ENCODE measurements at regions not wholly inside any gene's neighbourhood (a gene's known extent, or its start where the extent isn't known, plus 50 kb on each side); places are given as distances from the start of the nearest gene placed in this dataset.

DNA sequence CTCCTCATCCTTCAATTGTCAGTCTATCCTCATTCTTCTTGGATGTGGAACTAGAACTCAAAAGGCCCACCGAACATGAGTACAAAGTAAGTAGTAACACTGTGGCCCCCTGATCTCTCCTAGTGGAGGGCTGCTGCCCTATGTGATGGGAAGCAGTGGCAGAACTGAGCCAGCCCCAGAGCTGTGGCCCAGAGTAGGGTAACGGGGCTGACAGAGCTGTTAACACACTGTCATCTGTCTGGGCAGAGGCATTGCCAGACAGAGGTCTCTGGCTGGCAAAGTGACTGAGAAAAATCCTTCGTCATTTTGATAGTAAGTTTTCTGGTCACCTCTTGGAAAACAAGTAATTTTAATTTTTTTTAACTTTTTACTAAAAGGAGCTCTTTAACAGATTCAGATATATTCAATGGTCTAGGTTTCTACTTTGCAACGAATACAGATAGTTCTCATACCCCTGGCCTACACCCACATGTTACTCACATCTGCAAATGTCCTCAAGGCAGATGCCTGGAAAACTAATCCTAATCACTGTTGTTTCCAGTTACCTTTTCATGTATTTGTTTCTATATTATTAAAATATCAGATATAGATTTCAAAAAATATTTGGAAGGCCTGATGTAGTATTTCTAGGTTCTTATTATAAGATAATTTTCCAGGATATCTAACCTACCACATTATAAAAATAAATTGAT lies 588.7 kb downstream of the CPS1 start:
- H3K4me1 ChIP-seq, result no peaks in the 10 kb centered on the region
- no peak overlapping the region for H3K4me3 ChIP-seq
- H3K9me3 ChIP-seq (replicated peaks), result no peaks in the 10 kb centered on the region
- H3K27ac ChIP-seq, result no peak overlapping the region
- H3K27me3 ChIP-seq, result no peaks in the 10 kb centered on the region
- H3K36me3 ChIP-seq, result no peaks in the 10 kb centered on the region
- no peak for DNase-seq

DNA sequence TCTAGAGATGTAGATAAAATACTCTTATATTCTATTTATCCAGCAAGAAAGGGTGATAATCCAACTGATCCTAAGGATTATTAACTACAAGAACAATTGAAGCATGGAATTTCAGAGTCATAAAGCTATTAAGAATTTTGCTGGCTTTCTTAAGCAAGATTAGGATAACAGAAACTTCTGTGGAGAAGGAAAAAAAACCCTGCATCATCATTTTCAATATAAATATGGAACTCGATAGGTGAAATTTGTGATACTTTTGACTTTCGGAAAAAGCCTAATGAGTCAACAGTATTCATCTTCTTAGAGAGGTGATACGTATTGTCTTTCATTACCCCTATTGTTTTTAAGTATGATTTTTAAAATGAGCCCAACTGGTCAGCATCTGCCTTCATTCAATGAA lies 593.3 kb downstream of the CPS1 start:
- DNase-seq, result no peak
- H3K4me3 ChIP-seq, result no peak overlapping the region
- no peaks in the 10 kb centered on the region for H3K36me3 ChIP-seq
- H3K9me3 ChIP-seq (replicated peaks), result no peaks in the 10 kb centered on the region
- H3K4me1 ChIP-seq, result peaks cover 4% of the 10 kb centered on the region
- no peak overlapping the region for H3K27ac ChIP-seq
- no peaks in the 10 kb centered on the region for H3K27me3 ChIP-seq

DNA sequence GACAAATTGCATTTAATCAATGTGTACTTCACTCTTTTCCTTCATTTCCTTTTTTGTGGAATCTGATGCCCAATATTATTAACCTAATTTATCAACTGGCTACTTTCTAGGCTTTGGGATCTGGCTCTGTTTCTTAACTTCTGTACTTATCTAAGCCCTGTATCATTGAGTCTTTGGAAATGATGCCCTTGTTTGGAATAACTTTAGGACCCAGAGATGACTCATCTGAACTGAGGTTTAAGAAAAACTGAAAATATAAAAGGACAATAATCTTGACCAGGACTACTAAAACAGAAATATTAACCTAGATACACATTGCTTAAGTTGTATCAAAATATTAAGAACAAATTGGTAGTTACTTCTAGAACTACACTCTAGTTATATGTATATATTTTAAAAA lies 600.8 kb downstream of the CPS1 start:
- Histone ChIP-seq H3K4me1 (peaks cover 5% of the 10 kb centered on the region; the same call in 1 of the 2 replicates), H3K27me3 (no peaks in the 10 kb centered on the region), H3K9me3 (replicated peaks) (no peaks in the 10 kb centered on the region), H3K36me3 (no peaks in the 10 kb centered on the region), H3K27ac (no peak overlapping the region), H3K4me3 (no peak overlapping the region)
- no peak for DNase-seq

DNA sequence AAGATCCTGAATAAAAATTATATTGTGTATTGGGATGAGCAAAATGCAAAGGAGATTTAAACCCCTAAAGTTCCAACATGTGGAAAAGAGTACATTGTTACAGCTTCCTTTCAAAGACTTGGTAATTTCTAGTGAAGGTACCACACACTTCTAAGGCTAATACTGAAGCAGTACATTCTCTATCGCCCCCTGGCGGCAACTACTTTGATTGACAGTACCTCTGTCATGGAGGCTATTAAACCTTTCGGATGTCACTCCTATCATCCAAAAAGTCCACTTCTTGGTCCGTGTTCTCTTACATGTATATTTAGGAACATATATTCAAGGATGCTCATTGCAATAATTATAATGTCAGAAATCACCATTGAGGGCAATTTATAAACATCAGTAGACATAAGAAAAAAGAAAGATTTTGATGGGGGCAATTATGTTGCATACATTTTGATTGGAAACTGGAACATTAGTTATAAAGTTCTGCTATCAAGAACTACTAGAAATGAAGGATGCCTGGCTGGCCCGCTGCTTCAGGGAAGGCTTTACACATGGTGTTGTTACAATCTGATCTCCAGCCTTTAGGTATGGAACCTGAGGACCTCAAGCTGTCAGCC lies 601.6 kb downstream of the CPS1 start:
- DNase-seq, result peak; percentile 57 to 76

DNA sequence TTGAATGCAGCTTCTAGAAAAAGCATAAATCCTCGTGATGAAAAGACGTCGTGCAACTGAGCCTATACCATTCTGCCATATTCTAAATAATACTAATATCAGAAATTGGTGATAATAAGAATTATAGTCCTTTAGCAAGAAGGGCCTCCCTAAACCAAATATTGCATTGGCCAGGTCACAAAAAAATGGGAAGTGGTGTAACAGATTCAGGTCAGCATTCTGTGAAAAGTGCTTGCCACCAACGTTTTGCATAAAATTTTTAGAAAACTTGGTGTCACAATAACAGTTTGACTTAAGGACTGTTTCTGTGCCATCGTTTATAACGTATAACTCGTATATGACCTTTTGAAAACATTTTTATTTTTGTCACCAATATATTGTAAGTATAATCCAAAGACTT lies 603.6 kb downstream of the CPS1 start:
- Histone ChIP-seq H3K4me3 (no peak overlapping the region), H3K27me3 (no peaks in the 10 kb centered on the region), H3K4me1 (0 out of 2 replicates have a peak, but pooled peaks cover 5% of the 10 kb centered on the region), H3K9me3 (replicated peaks) (no peaks in the 10 kb centered on the region), H3K27ac (no peak overlapping the region), H3K36me3 (no peaks in the 10 kb centered on the region)
- no peak for DNase-seq

More for the DNA sequence above, 601.6 kb downstream of the CPS1 start:
- no peak overlapping the region for H3K27ac ChIP-seq
- no peaks in the 10 kb centered on the region for H3K9me3 ChIP-seq (replicated peaks)
- H3K4me3 ChIP-seq, result no peak overlapping the region
- no peaks in the 10 kb centered on the region for H3K27me3 ChIP-seq
- no peaks in the 10 kb centered on the region for H3K36me3 ChIP-seq
- 0 out of 2 replicates have a peak, but pooled peaks cover 5% of the 10 kb centered on the region for H3K4me1 ChIP-seq

DNA sequence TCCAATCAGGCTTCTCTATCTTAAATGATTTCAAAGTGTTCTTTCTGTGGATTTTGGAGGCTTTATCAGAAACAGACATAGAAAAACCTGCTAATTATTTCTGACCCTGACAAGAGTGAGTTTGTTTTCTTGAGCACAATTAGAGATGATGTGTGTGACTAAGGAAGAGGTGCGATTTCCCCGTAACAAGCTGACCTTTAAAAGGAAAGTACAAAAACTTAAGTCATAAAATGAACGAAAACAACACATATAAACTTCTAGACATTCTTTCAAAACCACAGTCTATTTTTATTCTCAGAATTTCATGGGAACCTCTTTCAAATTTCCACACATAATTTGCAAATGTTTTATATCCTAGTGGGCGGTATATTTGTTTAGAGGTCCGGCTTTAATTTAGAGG lies 604.8 kb downstream of the CPS1 start:
- no peaks in the 10 kb centered on the region for H3K36me3 ChIP-seq
- no peaks in the 10 kb centered on the region for H3K9me3 ChIP-seq (replicated peaks)
- H3K4me3 ChIP-seq, result peak overlapping the region; percentile 49
- no peaks in the 10 kb centered on the region for H3K27me3 ChIP-seq
- DNase-seq, result peak in 1 of 2 experiments; percentile 43
- peak overlapping the region; percentile 65 for H3K27ac ChIP-seq
- 0 out of 2 replicates have a peak, but pooled peaks cover 5% of the 10 kb centered on the region for H3K4me1 ChIP-seq

DNA sequence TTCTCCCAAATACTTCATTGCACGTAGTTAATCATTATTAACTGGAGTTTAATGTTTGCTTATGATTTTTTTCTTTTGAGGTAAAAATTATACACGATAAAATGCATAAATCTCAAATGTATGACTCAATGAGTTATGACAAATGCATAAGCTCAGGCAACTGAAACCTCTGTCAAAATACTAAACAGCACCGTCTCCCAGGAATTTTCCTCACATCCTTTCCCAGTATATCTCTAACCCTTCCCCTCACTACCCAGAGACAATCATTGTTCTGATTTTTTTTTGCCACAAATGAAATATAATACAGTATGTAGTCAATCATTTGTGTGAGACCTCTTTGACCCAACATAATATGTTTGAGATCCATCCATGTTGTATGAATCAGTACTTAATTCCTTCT lies 606.5 kb downstream of the CPS1 start:
- H3K27me3 ChIP-seq, result no peaks in the 10 kb centered on the region
- H3K27ac ChIP-seq, result no peak overlapping the region
- H3K4me3 ChIP-seq, result no peak overlapping the region
- no peaks in the 10 kb centered on the region for H3K36me3 ChIP-seq
- DNase-seq, result no peak
- no peaks in the 10 kb centered on the region for H3K9me3 ChIP-seq (replicated peaks)
- H3K4me1 ChIP-seq, result 0 out of 2 replicates have a peak, but pooled peaks cover 5% of the 10 kb centered on the region

DNA sequence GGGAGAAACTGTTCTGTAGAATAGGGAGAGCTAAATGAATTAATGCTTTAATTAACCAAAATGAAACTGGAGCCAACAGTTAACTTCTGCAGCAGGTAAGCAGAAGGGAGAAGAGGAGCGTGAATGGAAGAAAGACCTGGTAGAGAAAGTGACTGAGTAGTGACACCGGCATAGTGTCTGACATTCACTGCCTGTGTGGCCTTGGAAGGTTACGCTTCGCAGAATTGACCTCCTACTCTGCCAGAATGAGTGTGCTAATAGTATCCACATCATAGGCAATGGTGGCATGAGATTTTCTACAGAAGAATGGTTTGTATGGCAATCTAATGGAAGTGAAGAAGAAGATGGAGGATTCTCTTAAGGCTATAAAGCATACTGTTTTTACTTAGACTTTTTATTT lies 614.4 kb downstream of the CPS1 start:
- Histone ChIP-seq H3K36me3 (no peaks in the 10 kb centered on the region), H3K27ac (no peak overlapping the region), H3K4me1 (no peaks in the 10 kb centered on the region), H3K9me3 (replicated peaks) (no peaks in the 10 kb centered on the region), H3K4me3 (no peak overlapping the region), H3K27me3 (no peaks in the 10 kb centered on the region)
- no peak for DNase-seq

DNA sequence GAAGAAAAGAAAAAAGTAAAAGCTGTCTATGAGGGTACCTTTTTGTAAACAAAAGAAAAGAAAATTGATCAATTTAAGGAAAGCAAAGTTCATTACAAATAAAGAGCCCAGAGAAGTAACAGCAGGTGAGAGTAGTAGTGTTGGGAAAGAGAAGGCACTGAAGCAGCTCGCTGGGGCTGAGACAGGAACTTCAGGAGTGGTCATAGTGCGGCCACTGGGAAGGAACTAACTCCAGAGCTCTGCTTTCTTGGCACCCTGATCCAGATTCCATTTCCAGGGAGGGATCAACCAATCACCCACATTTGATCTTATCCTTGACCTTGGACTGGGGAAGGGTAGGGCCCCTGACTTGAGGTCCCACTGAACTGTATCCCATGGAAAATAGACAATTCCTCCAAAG lies 617.6 kb downstream of the CPS1 start:
- H3K27me3 ChIP-seq, result no peaks in the 10 kb centered on the region
- H3K4me3 ChIP-seq, result no peak overlapping the region
- no peak for DNase-seq
- H3K36me3 ChIP-seq, result no peaks in the 10 kb centered on the region
- H3K9me3 ChIP-seq (replicated peaks), result no peaks in the 10 kb centered on the region
- H3K27ac ChIP-seq, result no peak overlapping the region
- no peaks in the 10 kb centered on the region for H3K4me1 ChIP-seq

DNA sequence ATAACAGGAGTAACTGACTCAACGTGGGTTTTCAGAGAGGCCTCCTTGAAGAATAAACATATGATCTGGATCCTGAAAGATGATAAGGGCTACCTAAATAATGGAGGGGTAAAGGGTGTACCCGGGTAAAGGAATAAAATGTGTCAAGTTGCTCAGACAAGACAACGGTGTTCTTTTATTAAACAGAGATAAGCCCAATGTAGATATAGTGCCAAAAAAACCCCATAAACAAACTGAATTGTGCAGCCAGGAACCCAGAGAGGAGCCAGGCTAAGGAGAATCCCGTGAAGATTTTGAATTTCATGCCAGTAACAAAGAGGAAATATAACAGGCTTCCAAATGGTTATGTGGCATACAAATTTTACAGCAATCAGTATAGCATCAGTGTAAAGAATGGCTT lies 618.2 kb downstream of the CPS1 start:
- Histone ChIP-seq H3K9me3 (replicated peaks) (no peaks in the 10 kb centered on the region), H3K27me3 (no peaks in the 10 kb centered on the region), H3K36me3 (no peaks in the 10 kb centered on the region), H3K27ac (no peak overlapping the region), H3K4me3 (no peak overlapping the region), H3K4me1 (no peaks in the 10 kb centered on the region)
- no peak for DNase-seq

DNA sequence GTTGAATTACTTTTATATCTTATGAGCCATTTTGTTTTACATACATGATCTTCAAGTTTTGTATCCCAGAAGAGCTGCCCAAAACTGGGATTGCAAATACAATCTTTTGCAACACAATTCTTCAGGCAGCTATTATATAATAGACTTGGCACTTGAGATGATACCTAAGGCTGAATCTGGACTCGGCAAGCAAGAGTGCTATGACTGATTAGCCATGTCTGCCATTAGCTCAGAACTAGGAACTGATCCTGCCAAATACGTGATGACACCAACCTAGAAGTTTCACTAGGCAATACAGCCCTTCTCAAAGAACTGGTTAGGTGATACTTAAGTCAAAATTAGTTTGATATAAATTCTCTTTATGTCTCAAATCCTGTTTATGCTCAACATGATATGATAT lies 619.6 kb downstream of the CPS1 start:
- Histone ChIP-seq H3K9me3 (replicated peaks) (no peaks in the 10 kb centered on the region), H3K36me3 (no peaks in the 10 kb centered on the region), H3K4me1 (peaks cover 6% of the 10 kb centered on the region), H3K27me3 (no peaks in the 10 kb centered on the region), H3K4me3 (no peak overlapping the region), H3K27ac (no peak overlapping the region)
- DNase-seq, result no peak

DNA sequence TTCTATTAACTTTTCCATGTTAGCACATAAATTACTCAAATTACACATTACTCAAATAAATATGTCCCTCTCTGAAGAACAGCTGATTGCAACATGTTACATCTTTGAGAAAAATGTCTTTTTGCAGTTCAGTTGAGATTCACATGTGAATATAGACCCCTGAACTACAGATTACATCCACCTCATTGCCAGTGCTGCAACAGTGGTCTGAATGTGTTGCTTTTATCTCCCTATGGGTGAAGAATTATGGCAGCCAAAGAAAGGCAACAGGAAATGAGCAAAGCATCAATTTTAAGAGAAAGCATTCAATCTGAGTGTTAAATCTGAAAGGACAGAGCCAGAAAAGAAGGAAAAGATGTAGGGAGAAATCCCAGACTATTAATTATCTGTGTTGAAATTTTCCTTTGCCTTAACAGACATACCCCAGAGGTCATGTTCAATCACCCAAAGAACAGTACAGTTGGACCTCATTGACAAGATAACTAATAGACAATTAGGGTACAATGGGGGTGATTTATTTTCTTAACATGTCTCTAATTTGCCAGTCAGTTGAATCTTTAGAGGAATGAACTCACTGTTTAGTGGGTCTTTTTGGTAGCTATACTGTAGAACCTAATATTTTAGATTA lies 620.2 kb downstream of the CPS1 start:
- DNase-seq, result no peak

DNA sequence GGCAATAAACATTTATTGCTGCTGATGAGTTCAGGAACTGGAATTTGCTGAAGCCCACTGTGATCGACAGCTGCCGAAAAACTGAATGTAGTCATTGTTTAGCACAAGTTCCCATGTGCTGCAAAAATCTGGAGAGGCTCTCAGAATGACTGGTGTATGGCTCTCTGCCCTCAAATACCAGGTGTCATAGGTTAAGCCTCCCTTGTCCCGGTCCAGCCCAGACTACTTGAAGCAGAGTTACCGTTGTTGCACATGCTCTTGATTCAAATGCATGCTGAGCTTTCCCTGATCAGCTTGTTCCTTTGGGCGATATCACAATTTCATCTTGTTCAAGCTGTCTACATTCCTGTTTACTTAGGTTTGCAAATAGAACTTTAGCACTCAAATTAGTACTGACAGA lies 625.2 kb downstream of the CPS1 start:
- DNase-seq, result peak; percentile 51 to 68
- Histone ChIP-seq H3K27ac (peak overlapping the region; percentile 74), H3K36me3 (no peaks in the 10 kb centered on the region), H3K4me1 (peaks cover 18% of the 10 kb centered on the region), H3K9me3 (replicated peaks) (no peaks in the 10 kb centered on the region), H3K27me3 (no peaks in the 10 kb centered on the region), H3K4me3 (no peak overlapping the region)

More for the DNA sequence above, 620.2 kb downstream of the CPS1 start:
- Histone ChIP-seq H3K36me3 (no peaks in the 10 kb centered on the region), H3K9me3 (replicated peaks) (no peaks in the 10 kb centered on the region), H3K27me3 (no peaks in the 10 kb centered on the region), H3K27ac (no peak overlapping the region), H3K4me1 (peaks cover 12% of the 10 kb centered on the region), H3K4me3 (no peak overlapping the region)

DNA sequence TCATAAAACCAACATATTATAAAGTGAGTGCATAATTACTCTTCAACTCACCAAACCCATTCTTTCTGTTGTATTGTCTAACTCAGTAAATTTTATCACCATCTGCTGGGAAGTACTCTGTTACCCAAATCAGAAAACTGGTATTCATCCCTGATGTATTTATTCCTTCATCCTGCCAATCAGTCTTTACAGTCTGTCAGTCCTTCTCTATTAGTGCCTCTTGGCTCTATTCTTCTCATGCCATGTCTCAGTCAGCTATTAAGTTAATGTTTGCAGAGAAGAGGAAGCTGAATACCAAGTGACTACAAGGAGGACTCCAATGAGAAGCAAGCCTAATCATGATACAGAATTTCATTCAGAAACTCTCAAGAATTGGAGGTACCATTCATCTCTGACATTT lies 631.2 kb downstream of the CPS1 start:
- Histone ChIP-seq H3K4me3 (no peak overlapping the region), H3K27ac (no peak overlapping the region), H3K9me3 (replicated peaks) (no peaks in the 10 kb centered on the region), H3K27me3 (no peaks in the 10 kb centered on the region), H3K36me3 (no peaks in the 10 kb centered on the region), H3K4me1 (no peaks in the 10 kb centered on the region)
- DNase-seq, result no peak

DNA sequence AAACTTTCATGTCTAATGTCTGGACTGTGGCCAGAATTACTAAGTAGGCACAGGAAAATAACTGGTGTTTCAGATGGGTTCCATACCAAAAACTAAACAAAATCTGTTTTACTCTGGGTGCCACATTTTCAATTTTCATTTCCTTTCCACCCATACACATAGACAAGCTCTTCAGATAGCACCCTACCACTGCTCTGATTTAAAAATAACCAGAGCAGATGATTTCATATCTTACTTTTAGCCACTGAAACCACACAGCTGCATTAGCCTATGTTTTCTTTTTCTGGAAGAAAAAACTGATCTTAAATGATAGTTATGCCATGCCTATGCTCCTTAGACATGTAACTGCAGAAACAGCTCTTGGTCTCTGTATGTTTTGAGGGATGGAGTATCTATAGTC lies 647.6 kb downstream of the CPS1 start:
- no peaks in the 10 kb centered on the region for H3K36me3 ChIP-seq
- H3K27ac ChIP-seq, result no peak overlapping the region
- no peak overlapping the region for H3K4me3 ChIP-seq
- no peaks in the 10 kb centered on the region for H3K9me3 ChIP-seq (replicated peaks)
- H3K4me1 ChIP-seq, result no peaks in the 10 kb centered on the region
- H3K27me3 ChIP-seq, result no peaks in the 10 kb centered on the region
- DNase-seq, result no peak

Data from SJCRH30 (cell line).